ENCODE measurements at regions not wholly inside any gene's neighbourhood (a gene's known extent, or its start where the extent isn't known, plus 50 kb on each side); places are given as distances from the start of the nearest gene placed in this dataset.
"Not testable (repeated sequence)": the region's sequence is repeated elsewhere in the genome, so short reads cannot be mapped to it uniquely, and the experiment has no call there.

GRCh38 chr5:62896121-62896893, 317.7 kb downstream of the LRRC70 start:
- DNase-seq (ENCODE audit: low read depth in 2 of 2), result no peak

GRCh38 chr5:62886603-62887315, 308.1 kb downstream of the LRRC70 start:
- DNase-seq (ENCODE audit: low read depth in 2 of 2), result no peak

- DNase-seq (ENCODE audit: low read depth in 2 of 2), result not testable (repeated sequence)
These were observed 258.7 kb downstream of the LRRC70 start for GRCh38 chr5:62837330-62837729.

GRCh38 chr5:62829604-62829986, 251.0 kb downstream of the LRRC70 start:
- DNase-seq (ENCODE audit: low read depth in 2 of 2), result no peak

- no peak for DNase-seq (ENCODE audit: low read depth in 2 of 2)
These were observed 250.4 kb downstream of the LRRC70 start for GRCh38 chr5:62828742-62829603.

GRCh38 chr5:62825623-62826220, 247.1 kb downstream of the LRRC70 start:
- DNase-seq (ENCODE audit: low read depth in 2 of 2), result no peak

GRCh38 chr5:62824936-62825335, 246.3 kb downstream of the LRRC70 start:
- DNase-seq (ENCODE audit: low read depth in 2 of 2), result no peak

GRCh38 chr5:62817043-62817442, 238.4 kb downstream of the LRRC70 start:
- DNase-seq (ENCODE audit: low read depth in 2 of 2), result not testable (repeated sequence)

GRCh38 chr5:62814991-62815390, 236.4 kb downstream of the LRRC70 start:
- DNase-seq (ENCODE audit: low read depth in 2 of 2), result no peak

GRCh38 chr5:62812621-62813255, 234.1 kb downstream of the LRRC70 start:
- no peak for DNase-seq (ENCODE audit: low read depth in 2 of 2)

- DNase-seq (ENCODE audit: low read depth in 2 of 2), result not testable (repeated sequence)
These were observed 226.2 kb downstream of the LRRC70 start for GRCh38 chr5:62804819-62805218.

GRCh38 chr5:62795926-62796325, 217.3 kb downstream of the LRRC70 start:
- no peak for DNase-seq (ENCODE audit: low read depth in 2 of 2)

GRCh38 chr5:62794456-62794855, 215.8 kb downstream of the LRRC70 start:
- DNase-seq (ENCODE audit: low read depth in 2 of 2), result no peak

- DNase-seq (ENCODE audit: low read depth in 2 of 2), result no peak
These were observed 212.4 kb downstream of the LRRC70 start for GRCh38 chr5:62791059-62791458.

GRCh38 chr5:62790348-62790747, 211.7 kb downstream of the LRRC70 start:
- DNase-seq (ENCODE audit: low read depth in 2 of 2), result no peak

GRCh38 chr5:62786099-62786498, 207.5 kb downstream of the LRRC70 start:
- DNase-seq (ENCODE audit: low read depth in 2 of 2), result no peak

- DNase-seq (ENCODE audit: low read depth in 2 of 2), result no peak
These were observed 207.0 kb downstream of the LRRC70 start for GRCh38 chr5:62785588-62785987.

GRCh38 chr5:62783374-62784057, 204.9 kb downstream of the LRRC70 start:
- no peak for DNase-seq (ENCODE audit: low read depth in 2 of 2)

- no peak for DNase-seq (ENCODE audit: low read depth in 2 of 2)
These were observed 202.3 kb downstream of the LRRC70 start for GRCh38 chr5:62780888-62781287.

- no peak for DNase-seq (ENCODE audit: low read depth in 2 of 2)
These were observed 201.6 kb downstream of the LRRC70 start for GRCh38 chr5:62780230-62780629.

- no peak for DNase-seq (ENCODE audit: low read depth in 2 of 2)
These were observed 200.4 kb downstream of the LRRC70 start for GRCh38 chr5:62779010-62779422.
